Chondrocyte (in vitro differentiated cells): ENCODE measurements at regions not wholly inside any gene's neighbourhood (a gene's known extent, or its start where the extent isn't known, plus 50 kb on each side); places are given as distances from the start of the nearest gene placed in this dataset.

Source experiments
- DNase-seq: peaks from one replicate; pipeline ENCODE4 v3.0.0; 2021; ENCODE audit warnings: mixed read lengths, low spot score
- H3K27ac Mint-ChIP-seq: one replicate; pipeline ENCODE4 v1.8.0; 2021; ENCODE audit warnings: mild to moderate bottlenecking, moderate library complexity, mixed read lengths; ENCODE audit not compliant: unreplicated experiment
- H3K27me3 Mint-ChIP-seq: 2 replicates; pipeline ENCODE4 v1.8.0; 2021; ENCODE audit warnings: low read depth, mixed read lengths
- H3K36me3 Mint-ChIP-seq: 2 replicates; pipeline ENCODE4 v1.8.0; 2021; ENCODE audit warnings: low read depth, mixed read lengths
- H3K4me1 Mint-ChIP-seq: 2 replicates; pipeline ENCODE4 v1.8.0; 2021; ENCODE audit warnings: low read depth, mild to moderate bottlenecking, mixed read lengths
- H3K4me3 Mint-ChIP-seq: one replicate; pipeline ENCODE4 v1.8.0; 2021; ENCODE audit warnings: mild to moderate bottlenecking, moderate library complexity, mixed read lengths; ENCODE audit not compliant: unreplicated experiment
- H3K9me3 Mint-ChIP-seq: 2 replicates; pipeline ENCODE4 v1.8.0; 2021; ENCODE audit warnings: low read depth, mixed read lengths
- CTCF ChIP-seq: fragments of 200-600 bp; sonication (generic); IDR thresholded peaks from 2 replicates; pipeline ENCODE4 v1.5.0; 2021; ENCODE audit warnings: antibody characterized with exemption, mild to moderate bottlenecking, moderate library complexity

- H3K4me1 Mint-ChIP-seq = no peaks in the 10 kb centered on the region
- DNase-seq = no peak
- H3K4me3 Mint-ChIP-seq = no peak overlapping the region
- no peaks in the 10 kb centered on the region for H3K36me3 Mint-ChIP-seq
- no peak for TF ChIP-seq CTCF
- H3K27me3 Mint-ChIP-seq = no peaks in the 10 kb centered on the region
- peaks cover 31% of the 10 kb centered on the region for H3K9me3 Mint-ChIP-seq
- no peak overlapping the region for H3K27ac Mint-ChIP-seq
These were observed 759.6 kb downstream of the SQOR start for GRCh38 chr15:46394463-46394862.

- H3K9me3 Mint-ChIP-seq = peaks cover 3% of the 10 kb centered on the region
- H3K4me3 Mint-ChIP-seq = no peak overlapping the region
- H3K4me1 Mint-ChIP-seq = no peaks in the 10 kb centered on the region
- TF ChIP-seq CTCF = no peak
- no peaks in the 10 kb centered on the region for H3K27me3 Mint-ChIP-seq
- no peak for DNase-seq
- H3K36me3 Mint-ChIP-seq = no peaks in the 10 kb centered on the region
- H3K27ac Mint-ChIP-seq = no peak overlapping the region
These were observed 773.5 kb downstream of the SQOR start for GRCh38 chr15:46408312-46408711.

- no peak for DNase-seq
- no peak for TF ChIP-seq CTCF
- Mint-ChIP-seq H3K36me3 (no peaks in the 10 kb centered on the region), H3K4me1 (no peaks in the 10 kb centered on the region), H3K9me3 (peaks cover 3% of the 10 kb centered on the region), H3K27me3 (no peaks in the 10 kb centered on the region), H3K4me3 (no peak overlapping the region), H3K27ac (no peak overlapping the region)
These were observed 775.0 kb downstream of the SQOR start for GRCh38 chr15:46409841-46410301.

GRCh38 chr15:46410705-46411104, 775.9 kb downstream of the SQOR start:
- no peaks in the 10 kb centered on the region for H3K27me3 Mint-ChIP-seq
- no peak for TF ChIP-seq CTCF
- no peaks in the 10 kb centered on the region for H3K4me1 Mint-ChIP-seq
- no peak for DNase-seq
- no peak overlapping the region for H3K4me3 Mint-ChIP-seq
- H3K36me3 Mint-ChIP-seq = no peaks in the 10 kb centered on the region
- H3K27ac Mint-ChIP-seq = no peak overlapping the region
- peaks cover 3% of the 10 kb centered on the region for H3K9me3 Mint-ChIP-seq

- Mint-ChIP-seq H3K36me3 (no peaks in the 10 kb centered on the region), H3K27ac (no peak overlapping the region), H3K4me3 (no peak overlapping the region), H3K27me3 (no peaks in the 10 kb centered on the region), H3K9me3 (peaks cover 3% of the 10 kb centered on the region), H3K4me1 (no peaks in the 10 kb centered on the region)
- no peak for DNase-seq
- TF ChIP-seq CTCF = no peak
These were observed 777.1 kb downstream of the SQOR start for GRCh38 chr15:46411900-46412299.
